OCI-LY3 (cell line): ENCODE measurements at regions not wholly inside any gene's neighbourhood (a gene's known extent, or its start where the extent isn't known, plus 50 kb on each side); places are given as distances from the start of the nearest gene placed in this dataset.

Experiments used
- H2AFZ ChIP-seq: fragments of 200-600, 300-600 bp; shearing (Covaris generic); 2 replicates; pipeline ENCODE4 v1.6.0; 2014; ENCODE audit warnings: antibody characterized with exemption, low read depth, low read length
- H3K27ac ChIP-seq: fragments of 200-600, 300-600 bp; sonication (generic); 2 replicates; pipeline ENCODE4 v1.5.1; 2014; ENCODE audit warnings: mild to moderate bottlenecking, low read length, moderate library complexity, mixed read lengths
- H3K27me3 ChIP-seq: fragments of 200-600, 300-600 bp; sonication (generic); 2 replicates; pipeline ENCODE4 v1.6.1; 2014; ENCODE audit warnings: low read depth, low read length, mixed read lengths
- H3K36me3 ChIP-seq: fragments of 200-600, 300-600 bp; sonication (generic); replicated peaks from 2 replicates; pipeline ENCODE3; 2014; ENCODE audit warnings: low read depth, low read length, mixed read lengths
- H3K4me1 ChIP-seq: fragments of 300-600, 200-600 bp; sonication (generic); 2 replicates; pipeline ENCODE4 v1.6.1; 2014; ENCODE audit warnings: low read length, mixed read lengths
- H3K4me2 ChIP-seq: fragments of 200-600, 300-600 bp; sonication (generic); 2 replicates; pipeline ENCODE4 v1.6.1; 2014; ENCODE audit warnings: low read length, mixed read lengths
- H3K4me3 ChIP-seq: fragments of 300-600, 200-600 bp; sonication (generic); 2 replicates; pipeline ENCODE4 v1.5.1; 2014; ENCODE audit warnings: antibody characterized with exemption, mild to moderate bottlenecking, low read length, moderate library complexity
- H3K79me2 ChIP-seq: fragments of 300-600, 200-600 bp; shearing (Covaris generic); 2 replicates; pipeline ENCODE4 v1.6.1; 2014; ENCODE audit warnings: mild to moderate bottlenecking, low read length, mixed read lengths
- H3K9ac ChIP-seq: fragments of 300-600, 200-600 bp; shearing (Covaris generic); 2 replicates; pipeline ENCODE4 v1.6.0; 2014; ENCODE audit warnings: mild to moderate bottlenecking, low read length, moderate library complexity
- H3K9me3 ChIP-seq: fragments of 200-600, 300-600 bp; shearing (Covaris generic); 2 replicates; pipeline ENCODE4 v1.6.1; 2014; ENCODE audit warnings: low read length, mixed read lengths; ENCODE audit not compliant: insufficient read depth
- H4K20me1 ChIP-seq: fragments of 200-600, 300-600 bp; sonication (generic); 2 replicates; pipeline ENCODE4 v1.6.1; 2016; ENCODE audit warnings: low read length, mixed read lengths; ENCODE audit not compliant: insufficient read depth
- EZH2phosphoT487 ChIP-seq: fragments of 200-600 bp; shearing (Covaris generic); IDR thresholded peaks from 2 replicates; pipeline ENCODE4 v1.6.1; 2018; ENCODE audit warnings: antibody characterized with exemption, mixed run types, low read depth
- TF ChIP-seq, protein P1 (sequence below): fragments of 200-600, 300-600 bp; sonication (generic); IDR thresholded peaks from 2 replicates; pipeline ENCODE4 v1.5.1; 2014; ENCODE audit warnings: antibody characterized with exemption, low read length, low read depth

DNA sequence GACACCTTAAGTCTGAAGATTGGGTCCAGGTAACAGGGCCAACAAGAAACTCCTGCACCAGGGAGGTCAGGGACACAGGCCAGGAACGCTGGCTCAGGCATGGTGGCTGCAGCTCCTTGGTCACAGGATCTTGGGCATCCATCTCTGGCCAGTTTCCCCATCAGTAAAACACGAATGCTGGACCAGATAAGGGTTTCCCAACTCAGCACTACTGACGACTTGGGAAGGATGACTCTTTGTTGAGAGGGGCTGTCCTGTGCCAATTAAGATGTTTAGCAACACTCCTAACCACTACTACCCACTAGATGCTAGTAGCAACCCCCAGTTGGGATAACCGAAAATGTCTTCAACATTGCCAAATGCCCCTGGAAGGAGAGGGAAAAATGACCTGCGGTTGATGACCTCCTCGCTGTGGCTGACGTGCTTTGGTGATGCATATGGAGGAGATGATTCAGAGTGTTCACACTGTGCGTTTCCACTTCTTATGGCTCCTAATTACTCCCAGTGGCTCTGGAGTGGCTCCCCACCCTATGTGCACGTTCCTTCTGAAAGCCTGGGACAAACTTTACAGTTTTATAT is 261.9 kb downstream of the CDH26 start:
- Histone ChIP-seq H2AFZ (no peak overlapping the region), H4K20me1 (no peaks in the 10 kb centered on the region), H3K9ac (no peak overlapping the region), H3K4me1 (no peaks in the 10 kb centered on the region), H3K27ac (no peak overlapping the region), H3K27me3 (peaks cover 43% of the 10 kb centered on the region), H3K36me3 (no peaks in the 10 kb centered on the region), H3K9me3 (no peaks in the 10 kb centered on the region), H3K4me3 (no peak overlapping the region), H3K4me2 (no peak overlapping the region), H3K79me2 (no peaks in the 10 kb centered on the region)
- TF ChIP-seq EZH2phosphoT487: no peak
- TF ChIP-seq, protein P1, sequence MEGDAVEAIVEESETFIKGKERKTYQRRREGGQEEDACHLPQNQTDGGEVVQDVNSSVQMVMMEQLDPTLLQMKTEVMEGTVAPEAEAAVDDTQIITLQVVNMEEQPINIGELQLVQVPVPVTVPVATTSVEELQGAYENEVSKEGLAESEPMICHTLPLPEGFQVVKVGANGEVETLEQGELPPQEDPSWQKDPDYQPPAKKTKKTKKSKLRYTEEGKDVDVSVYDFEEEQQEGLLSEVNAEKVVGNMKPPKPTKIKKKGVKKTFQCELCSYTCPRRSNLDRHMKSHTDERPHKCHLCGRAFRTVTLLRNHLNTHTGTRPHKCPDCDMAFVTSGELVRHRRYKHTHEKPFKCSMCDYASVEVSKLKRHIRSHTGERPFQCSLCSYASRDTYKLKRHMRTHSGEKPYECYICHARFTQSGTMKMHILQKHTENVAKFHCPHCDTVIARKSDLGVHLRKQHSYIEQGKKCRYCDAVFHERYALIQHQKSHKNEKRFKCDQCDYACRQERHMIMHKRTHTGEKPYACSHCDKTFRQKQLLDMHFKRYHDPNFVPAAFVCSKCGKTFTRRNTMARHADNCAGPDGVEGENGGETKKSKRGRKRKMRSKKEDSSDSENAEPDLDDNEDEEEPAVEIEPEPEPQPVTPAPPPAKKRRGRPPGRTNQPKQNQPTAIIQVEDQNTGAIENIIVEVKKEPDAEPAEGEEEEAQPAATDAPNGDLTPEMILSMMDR: no peak

DNA sequence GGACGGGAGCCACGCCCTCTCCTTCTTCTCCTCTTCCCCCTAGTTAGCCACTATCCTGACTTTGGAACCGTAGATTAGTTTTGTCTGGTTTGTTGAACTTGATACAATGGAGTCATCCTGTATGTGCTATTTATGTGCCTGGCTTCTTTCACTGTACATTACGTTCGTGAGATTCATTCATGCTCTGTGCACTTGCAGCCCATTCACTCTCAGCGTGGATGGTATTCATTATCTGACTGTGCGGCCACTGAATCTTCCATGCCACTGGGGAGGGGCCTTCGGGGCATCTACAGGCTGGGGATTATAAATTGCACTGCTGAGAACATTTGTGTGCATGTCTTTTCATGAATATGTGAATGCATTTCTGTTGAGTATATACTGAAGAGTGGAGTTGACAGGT is 262.5 kb downstream of the CDH26 start:
- TF ChIP-seq EZH2phosphoT487: no peak
- TF ChIP-seq, protein P1: no peak
- no peak overlapping the region for H3K27ac ChIP-seq
- no peak overlapping the region for H3K9ac ChIP-seq
- H3K36me3 ChIP-seq: no peaks in the 10 kb centered on the region
- no peaks in the 10 kb centered on the region for H4K20me1 ChIP-seq
- H3K4me3 ChIP-seq: no peak overlapping the region
- peaks cover 38% of the 10 kb centered on the region for H3K27me3 ChIP-seq
- H3K79me2 ChIP-seq: no peaks in the 10 kb centered on the region
- H3K4me1 ChIP-seq: no peaks in the 10 kb centered on the region
- H3K4me2 ChIP-seq: no peak overlapping the region
- H3K9me3 ChIP-seq: no peaks in the 10 kb centered on the region
- H2AFZ ChIP-seq: no peak overlapping the region

DNA sequence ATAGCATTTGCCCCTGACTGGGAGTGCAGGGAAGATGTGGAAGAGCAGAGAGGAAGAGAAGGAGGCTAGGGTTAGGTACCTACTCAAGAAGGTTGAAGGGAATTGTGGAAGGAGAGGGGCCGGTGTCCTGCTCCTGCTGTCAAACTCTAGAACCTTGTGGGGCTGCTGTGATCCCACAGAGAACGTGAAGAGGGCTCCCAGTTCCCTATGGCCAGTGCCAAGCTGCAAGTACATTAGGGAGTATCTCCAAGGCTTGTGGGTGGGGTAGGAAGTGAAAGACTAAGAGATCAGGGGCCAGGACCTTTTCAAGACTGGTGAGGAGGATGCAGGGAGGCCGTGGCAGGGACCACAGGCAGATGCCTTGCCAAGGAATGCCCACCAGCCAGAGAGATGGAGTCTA is 263.4 kb downstream of the CDH26 start:
- Histone ChIP-seq H3K4me2 (no peak overlapping the region), H4K20me1 (no peaks in the 10 kb centered on the region), H3K4me3 (no peak overlapping the region), H3K27me3 (peaks cover 31% of the 10 kb centered on the region), H2AFZ (no peak overlapping the region), H3K9ac (no peak overlapping the region), H3K27ac (no peak overlapping the region), H3K4me1 (no peaks in the 10 kb centered on the region), H3K79me2 (no peaks in the 10 kb centered on the region), H3K9me3 (no peaks in the 10 kb centered on the region), H3K36me3 (no peaks in the 10 kb centered on the region)
- TF ChIP-seq, protein P1: no peak
- TF ChIP-seq EZH2phosphoT487: no peak

DNA sequence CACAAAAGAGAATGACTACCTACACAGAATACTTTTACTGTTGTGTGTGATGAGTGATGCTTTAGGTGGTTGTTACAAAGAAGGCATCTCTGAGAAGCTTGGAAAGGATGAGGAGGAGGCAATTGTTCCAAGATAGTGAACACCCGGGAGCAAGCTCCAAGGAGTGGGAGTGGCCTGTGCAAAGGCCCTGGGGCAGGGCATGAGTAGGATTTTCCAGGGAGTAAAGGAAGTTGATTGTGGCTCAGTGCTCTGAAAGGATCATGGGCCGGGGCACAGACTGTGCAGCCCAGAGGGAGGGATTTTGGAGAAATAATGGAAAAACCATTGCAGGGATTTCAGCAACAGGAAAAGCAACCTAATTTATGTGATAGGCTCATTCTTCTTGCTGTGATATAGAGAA is 264.3 kb downstream of the CDH26 start:
- Histone ChIP-seq H4K20me1 (no peaks in the 10 kb centered on the region), H3K4me2 (no peak overlapping the region), H3K27me3 (peaks cover 31% of the 10 kb centered on the region)

More for the DNA sequence above, 264.3 kb downstream of the CDH26 start:
- no peak overlapping the region for H3K27ac ChIP-seq
- H3K4me3 ChIP-seq: no peak overlapping the region
- TF ChIP-seq, protein P1: no peak
- no peak for TF ChIP-seq EZH2phosphoT487
- H3K36me3 ChIP-seq: no peaks in the 10 kb centered on the region
- H2AFZ ChIP-seq: no peak overlapping the region
- H3K9me3 ChIP-seq: no peaks in the 10 kb centered on the region
- H3K9ac ChIP-seq: no peak overlapping the region
- H3K79me2 ChIP-seq: no peaks in the 10 kb centered on the region
- no peaks in the 10 kb centered on the region for H3K4me1 ChIP-seq
